GM23338 (cell line): ENCODE measurements at regions not wholly inside any gene's neighbourhood (a gene's known extent, or its start where the extent isn't known, plus 50 kb on each side); places are given as distances from the start of the nearest gene placed in this dataset.

ENCODE experiments used
- CREB1 ChIP-seq: fragments of 250-450 bp; sonication (Bioruptor Pico); IDR thresholded peaks from 2 replicates; pipeline ENCODE4 v1.5.0; 2020; ENCODE audit warnings: low read depth, mild to moderate bottlenecking, moderate library complexity
- CTCF ChIP-seq, 2 experiments: fragments of 200-600 bp in 1 of 2; sonication (generic) in 1 of 2; conservative IDR thresholded peaks; 2 replicates each; pipeline versions ENCODE4 v1.5.1 to v1.6.1; 2016 to 2017; ENCODE audit warnings: antibody characterized with exemption in 2 of 2, low read depth in 2 of 2, mild to moderate bottlenecking in 2 of 2, moderate library complexity in 1 of 2
- ETS1 ChIP-seq: IDR thresholded peaks from 2 replicates; pipeline ENCODE4 v1.6.1; 2016; ENCODE audit warnings: antibody characterized with exemption
- EZH2 ChIP-seq: fragments of 200-600 bp; sonication (generic); IDR thresholded peaks from one replicate; pipeline ENCODE4 v1.8.0; 2017; ENCODE audit warnings: antibody characterized with exemption, mild to moderate bottlenecking, low read depth; ENCODE audit not compliant: unreplicated experiment
- EZH2phosphoT487 ChIP-seq: fragments of 200-600 bp; sonication (generic); IDR thresholded peaks from one replicate; pipeline ENCODE4 v1.8.1; 2018; ENCODE audit warnings: antibody characterized with exemption; ENCODE audit not compliant: unreplicated experiment
- JUNB ChIP-seq: IDR thresholded peaks from one replicate; pipeline ENCODE4 v1.6.1; 2016; ENCODE audit warnings: antibody characterized with exemption; ENCODE audit not compliant: unreplicated experiment
- NANOG ChIP-seq: IDR thresholded peaks from 2 replicates; pipeline ENCODE4 v1.6.1; 2016; ENCODE audit warnings: antibody characterized with exemption, borderline replicate concordance
- POLR2AphosphoS5 ChIP-seq: IDR thresholded peaks from 2 replicates; pipeline ENCODE4 v1.6.1; 2016; ENCODE audit warnings: antibody characterized with exemption, low read depth
- REST ChIP-seq: IDR thresholded peaks from one replicate; pipeline ENCODE4 v1.6.1; 2018; ENCODE audit warnings: antibody characterized with exemption; ENCODE audit not compliant: unreplicated experiment
- STAT1 ChIP-seq: IDR thresholded peaks from one replicate; pipeline ENCODE4 v1.6.1; 2016; ENCODE audit warnings: antibody characterized with exemption; ENCODE audit not compliant: unreplicated experiment
- ZNF114 ChIP-seq: fragments of 250-450 bp; sonication (Bioruptor Pico); IDR thresholded peaks from 2 replicates; pipeline ENCODE4 v1.5.0; 2020; ENCODE audit warnings: mild to moderate bottlenecking, moderate library complexity
- ZNF331 ChIP-seq: fragments of 250-450 bp; sonication (Bioruptor Pico); IDR thresholded peaks from 2 replicates; pipeline ENCODE4 v1.5.0; 2020; ENCODE audit warnings: low read depth, mild to moderate bottlenecking, moderate library complexity
- ZNF462 ChIP-seq: fragments of 250-450 bp; sonication (Bioruptor Pico); IDR thresholded peaks from 2 replicates; pipeline ENCODE4 v1.5.0; 2020; ENCODE audit warnings: mild to moderate bottlenecking, moderate library complexity

- TF ChIP-seq CTCF (conservative IDR thresholded peaks at IDR 0.05; ENCODE audit: low read depth in 2 of 2) (no peak; a peak in 1 of 4 replicates), REST (no peak), POLR2AphosphoS5 (no peak), EZH2 (no peak), CREB1 (CRISPR knock-in tag) (no peak), JUNB (no peak), ZNF331 (CRISPR knock-in tag) (no peak), EZH2phosphoT487 (no peak), NANOG (no peak), ETS1 (no peak), STAT1 (no peak), ZNF462 (no peak), ZNF114 (CRISPR knock-in tag) (no peak)
Observed at GRCh38 chr10:80952436-80952835, 414.7 kb downstream of the SH2D4B start.
